OCI-LY1 (cell line): ENCODE measurements at regions not wholly inside any gene's neighbourhood (a gene's known extent, or its start where the extent isn't known, plus 50 kb on each side); places are given as distances from the start of the nearest gene placed in this dataset.

Source experiments
- CTCF ChIP-seq: fragments of 200-600 bp; sonication (generic), shearing (Covaris generic); IDR thresholded peaks from 2 replicates; pipeline ENCODE4 v1.5.1; 2017; ENCODE audit warnings: mild to moderate bottlenecking, antibody characterized with exemption, low read length, moderate library complexity, mixed read lengths
- EZH2 ChIP-seq: fragments of 200-600 bp; sonication (generic), shearing (Covaris generic); IDR thresholded peaks from 2 replicates; pipeline ENCODE4 v1.8.0; 2017; ENCODE audit warnings: borderline replicate concordance, mixed run types, mild to moderate bottlenecking, antibody characterized with exemption, low read length, moderate library complexity, mixed read lengths

GRCh38 chr6:134624781-134625180, 306.9 kb upstream of the SGK1 start:
- no peak for TF ChIP-seq CTCF
- no peak for TF ChIP-seq EZH2
